ENCODE measurements at regions not wholly inside any gene's neighbourhood (a gene's known extent, or its start where the extent isn't known, plus 50 kb on each side); places are given as distances from the start of the nearest gene placed in this dataset.

DNA sequence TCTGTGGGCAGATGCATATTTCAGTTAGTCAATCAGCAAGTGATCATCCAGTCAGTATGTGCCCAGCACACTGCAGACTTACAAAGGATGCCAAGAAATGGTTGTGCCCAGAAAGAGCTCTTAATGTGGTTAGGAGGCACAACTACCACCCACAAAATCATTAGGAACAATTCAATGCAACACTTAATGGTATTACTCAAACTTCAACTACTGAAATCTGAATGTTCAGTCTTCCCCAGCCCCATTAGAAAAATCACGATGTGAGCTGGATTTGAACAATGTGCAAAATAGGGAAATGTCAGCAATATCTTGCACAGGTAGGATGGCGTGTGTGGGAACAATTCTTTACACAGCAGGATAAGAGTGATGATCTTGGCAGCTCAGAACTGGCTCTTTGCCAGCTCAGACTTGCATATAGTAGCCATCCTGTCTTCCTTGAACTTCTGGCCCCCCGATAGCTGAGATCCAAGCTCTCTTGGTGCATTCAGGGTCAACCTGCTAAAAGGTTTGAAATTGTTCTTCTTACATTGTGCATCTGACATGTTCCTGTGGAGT lies 556.7 kb upstream of the HTR1E start:
- no peak for TF ChIP-seq CTCF (IDR thresholded peaks at IDR 0.05)
- H3K36me3 Mint-ChIP-seq (ENCODE audit: low read depth), result no peaks in the 10 kb centered on the region

GRCh38 chr6:86357877-86358276 lies 579.5 kb upstream of the HTR1E start:
- H3K9me3 Mint-ChIP-seq, result no peaks in the 10 kb centered on the region
- H3K4me1 Mint-ChIP-seq, result no peaks in the 10 kb centered on the region
- H3K36me3 Mint-ChIP-seq (ENCODE audit: low read depth), result no peaks in the 10 kb centered on the region
- DNase-seq, result peak; percentile 46
- no peak overlapping the region for H3K27ac Mint-ChIP-seq
- H3K27me3 Mint-ChIP-seq (ENCODE audit: low read depth, poor library complexity), result no peaks in the 10 kb centered on the region
- H3K4me3 Mint-ChIP-seq, result no peak overlapping the region
- no peak for TF ChIP-seq CTCF (IDR thresholded peaks at IDR 0.05)

More for the DNA sequence above, 556.7 kb upstream of the HTR1E start:
- no peaks in the 10 kb centered on the region for H3K4me1 Mint-ChIP-seq
- no peak overlapping the region for H3K27ac Mint-ChIP-seq
- H3K9me3 Mint-ChIP-seq, result peaks cover 6% of the 10 kb centered on the region
- no peak overlapping the region for H3K4me3 Mint-ChIP-seq
- H3K27me3 Mint-ChIP-seq (ENCODE audit: low read depth, poor library complexity), result no peaks in the 10 kb centered on the region
- no peak for DNase-seq

- TF ChIP-seq CTCF (IDR thresholded peaks at IDR 0.05), result no peak
- no peaks in the 10 kb centered on the region for H3K27me3 Mint-ChIP-seq (ENCODE audit: low read depth, poor library complexity)
Measured at GRCh38 chr6:86355271-86355670, 582.1 kb upstream of the HTR1E start.

GRCh38 chr6:86331919-86332318 lies 605.4 kb upstream of the HTR1E start:
- Mint-ChIP-seq H3K27ac (no peak overlapping the region), H3K4me1 (no peaks in the 10 kb centered on the region), H3K36me3 (ENCODE audit: low read depth) (no peaks in the 10 kb centered on the region), H3K9me3 (no peaks in the 10 kb centered on the region), H3K4me3 (no peak overlapping the region), H3K27me3 (ENCODE audit: low read depth, poor library complexity) (no peaks in the 10 kb centered on the region)
- DNase-seq, result no peak
- no peak for TF ChIP-seq CTCF (IDR thresholded peaks at IDR 0.05)

More at GRCh38 chr6:86355271-86355670, 582.1 kb upstream of the HTR1E start:
- H3K4me1 Mint-ChIP-seq, result no peaks in the 10 kb centered on the region
- no peaks in the 10 kb centered on the region for H3K9me3 Mint-ChIP-seq
- H3K36me3 Mint-ChIP-seq (ENCODE audit: low read depth), result no peaks in the 10 kb centered on the region
- no peak for DNase-seq
- H3K4me3 Mint-ChIP-seq, result no peak overlapping the region
- H3K27ac Mint-ChIP-seq, result no peak overlapping the region

DNA sequence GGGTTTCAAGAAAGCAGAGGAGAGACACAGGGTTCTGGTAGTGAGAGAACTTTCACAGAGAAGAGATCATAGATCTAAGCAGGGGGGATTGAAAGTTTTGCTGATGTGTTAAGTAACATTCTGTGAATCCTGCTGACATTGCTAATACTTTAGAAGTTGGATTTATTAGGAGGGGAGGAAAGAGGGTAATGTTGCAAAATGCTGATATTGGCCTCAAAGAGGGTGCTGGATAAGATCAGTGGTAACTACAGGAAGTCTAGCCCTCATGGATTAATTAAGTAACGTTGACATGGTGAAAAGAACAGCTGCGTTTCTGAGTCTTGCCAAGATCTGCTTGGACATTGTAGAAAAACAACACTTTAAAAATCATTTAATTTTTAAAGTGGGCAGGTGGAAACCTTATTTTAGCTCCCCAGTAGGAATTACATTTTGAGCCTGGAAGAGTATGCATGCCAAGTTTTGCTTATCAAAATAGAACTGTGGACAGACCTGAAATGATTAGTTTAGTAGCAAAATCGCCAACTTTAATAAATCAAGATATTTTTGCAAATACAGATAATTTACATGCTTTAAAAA lies 606.0 kb upstream of the HTR1E start:
- Mint-ChIP-seq H3K27ac (no peak overlapping the region), H3K27me3 (ENCODE audit: low read depth, poor library complexity) (no peaks in the 10 kb centered on the region), H3K9me3 (no peaks in the 10 kb centered on the region), H3K4me1 (no peaks in the 10 kb centered on the region), H3K4me3 (no peak overlapping the region), H3K36me3 (ENCODE audit: low read depth) (no peaks in the 10 kb centered on the region)
- no peak for TF ChIP-seq CTCF (IDR thresholded peaks at IDR 0.05)
- no peak for DNase-seq

GRCh38 chr6:86306210-86306609 lies 631.1 kb upstream of the HTR1E start:
- Mint-ChIP-seq H3K4me3 (no peak overlapping the region), H3K9me3 (peaks cover 23% of the 10 kb centered on the region)
- DNase-seq, result no peak

More at GRCh38 chr6:86306210-86306609, 631.1 kb upstream of the HTR1E start:
- Mint-ChIP-seq H3K27ac (no peak overlapping the region), H3K27me3 (ENCODE audit: low read depth, poor library complexity) (no peaks in the 10 kb centered on the region), H3K36me3 (ENCODE audit: low read depth) (no peaks in the 10 kb centered on the region), H3K4me1 (no peaks in the 10 kb centered on the region)
- TF ChIP-seq CTCF (IDR thresholded peaks at IDR 0.05), result no peak
